GM23338 (cell line): ENCODE measurements at regions not wholly inside any gene's neighbourhood (a gene's known extent, or its start where the extent isn't known, plus 50 kb on each side); places are given as distances from the start of the nearest gene placed in this dataset.

ENCODE experiments used
- ATAC-seq: fragments of 200-7000 bp; cut with Tn5 transposase; 3 replicates; pipeline ENCODE4 v1.9.1; 2020
- DNase-seq: peaks from one replicate; pipeline ENCODE4 v3.0.0-alpha.2; 2015; ENCODE audit warnings: low spot score
- H2AFZ ChIP-seq: fragments of 200-600 bp; sonication (generic); 2 replicates; pipeline ENCODE4 v1.8.0; 2016; ENCODE audit warnings: antibody characterized with exemption, mild to moderate bottlenecking, moderate library complexity
- H3F3A ChIP-seq: fragments of 200-600 bp; sonication (generic); replicated peaks from 2 replicates; pipeline ENCODE4 v1.8.0; 2017; ENCODE audit warnings: antibody characterized with exemption, mixed run types, low read depth
- H3K27ac ChIP-seq: fragments of 200-600 bp; sonication (generic); 2 replicates; pipeline ENCODE4 v1.6.1; 2016; ENCODE audit warnings: low read depth
- H3K27me3 ChIP-seq: fragments of 200-600 bp; sonication (generic); 2 replicates; pipeline ENCODE4 v1.8.0; 2016; ENCODE audit warnings: mild to moderate bottlenecking, mixed run types, moderate library complexity; ENCODE audit not compliant: insufficient read depth
- H3K36me3 ChIP-seq: fragments of 200-600 bp; sonication (generic); 2 replicates; pipeline ENCODE4 v1.8.0; 2016; ENCODE audit warnings: mild to moderate bottlenecking; ENCODE audit not compliant: insufficient read depth
- H3K4me1 ChIP-seq: fragments of 200-600 bp; sonication (generic); 2 replicates; pipeline ENCODE4 v1.8.0; 2016; ENCODE audit warnings: mild to moderate bottlenecking, moderate library complexity; ENCODE audit not compliant: insufficient read depth
- H3K4me2 ChIP-seq: fragments of 200-600 bp; sonication (generic); 2 replicates; pipeline ENCODE4 v1.7.1; 2017; ENCODE audit warnings: mixed run types
- H3K4me3 ChIP-seq: fragments of 200-600 bp; sonication (generic); 2 replicates; pipeline ENCODE4 v1.6.1; 2016; ENCODE audit warnings: mixed run types
- H3K79me2 ChIP-seq: fragments of 200-600 bp; sonication (generic); replicated peaks from 2 replicates; pipeline ENCODE4 v1.8.0; 2017; ENCODE audit warnings: mild to moderate bottlenecking; ENCODE audit not compliant: insufficient read depth
- H3K9me2 ChIP-seq: fragments of 200-600 bp; sonication (generic); 2 replicates; pipeline ENCODE4 v1.8.0; 2017; ENCODE audit not compliant: insufficient read depth
- H4K20me1 ChIP-seq: fragments of 200-600 bp; sonication (generic); replicated peaks from 2 replicates; pipeline ENCODE4 v1.8.0; 2017; ENCODE audit warnings: mild to moderate bottlenecking; ENCODE audit not compliant: insufficient read depth
- H3K27ac Mint-ChIP-seq: 2 replicates; pipeline ENCODE4 v1.8.0; 2020; ENCODE audit warnings: inconsistent platforms, mild to moderate bottlenecking, moderate library complexity, mixed read lengths
- H3K27me3 Mint-ChIP-seq: 3 replicates; pipeline ENCODE4 v1.8.0; 2022; ENCODE audit warnings: low read depth, mild to moderate bottlenecking, moderate library complexity, mixed read lengths, inconsistent platforms; ENCODE audit not compliant: insufficient read depth, poor library complexity
- H3K36me3 Mint-ChIP-seq: 3 replicates; pipeline ENCODE4 v1.8.0; 2021; ENCODE audit warnings: low read depth, mild to moderate bottlenecking, inconsistent platforms, moderate library complexity, mixed read lengths
- H3K4me1 Mint-ChIP-seq: 3 replicates; pipeline ENCODE4 v1.8.0; 2020; ENCODE audit warnings: mild to moderate bottlenecking, inconsistent platforms, mixed read lengths
- H3K4me3 Mint-ChIP-seq: 3 replicates; pipeline ENCODE4 v1.8.0; 2021; ENCODE audit warnings: moderate library complexity, mild to moderate bottlenecking, inconsistent platforms, mixed read lengths
- H3K9me3 Mint-ChIP-seq: 3 replicates; pipeline ENCODE4 v1.8.0; 2020; ENCODE audit warnings: moderate library complexity, mild to moderate bottlenecking, inconsistent platforms, mixed read lengths
- CREB1 ChIP-seq: fragments of 250-450 bp; sonication (Bioruptor Pico); IDR thresholded peaks from 2 replicates; pipeline ENCODE4 v1.5.0; 2020; ENCODE audit warnings: low read depth, mild to moderate bottlenecking, moderate library complexity
- ETS1 ChIP-seq: IDR thresholded peaks from 2 replicates; pipeline ENCODE4 v1.6.1; 2016; ENCODE audit warnings: antibody characterized with exemption
- EZH2 ChIP-seq: fragments of 200-600 bp; sonication (generic); IDR thresholded peaks from one replicate; pipeline ENCODE4 v1.8.0; 2017; ENCODE audit warnings: antibody characterized with exemption, mild to moderate bottlenecking, low read depth; ENCODE audit not compliant: unreplicated experiment
- EZH2phosphoT487 ChIP-seq: fragments of 200-600 bp; sonication (generic); IDR thresholded peaks from one replicate; pipeline ENCODE4 v1.8.1; 2018; ENCODE audit warnings: antibody characterized with exemption; ENCODE audit not compliant: unreplicated experiment
- JUNB ChIP-seq: IDR thresholded peaks from one replicate; pipeline ENCODE4 v1.6.1; 2016; ENCODE audit warnings: antibody characterized with exemption; ENCODE audit not compliant: unreplicated experiment
- NANOG ChIP-seq: IDR thresholded peaks from 2 replicates; pipeline ENCODE4 v1.6.1; 2016; ENCODE audit warnings: antibody characterized with exemption, borderline replicate concordance
- POLR2AphosphoS5 ChIP-seq: IDR thresholded peaks from 2 replicates; pipeline ENCODE4 v1.6.1; 2016; ENCODE audit warnings: antibody characterized with exemption, low read depth
- REST ChIP-seq: IDR thresholded peaks from one replicate; pipeline ENCODE4 v1.6.1; 2018; ENCODE audit warnings: antibody characterized with exemption; ENCODE audit not compliant: unreplicated experiment
- STAT1 ChIP-seq: IDR thresholded peaks from one replicate; pipeline ENCODE4 v1.6.1; 2016; ENCODE audit warnings: antibody characterized with exemption; ENCODE audit not compliant: unreplicated experiment
- ZNF114 ChIP-seq: fragments of 250-450 bp; sonication (Bioruptor Pico); IDR thresholded peaks from 2 replicates; pipeline ENCODE4 v1.5.0; 2020; ENCODE audit warnings: mild to moderate bottlenecking, moderate library complexity
- ZNF331 ChIP-seq: fragments of 250-450 bp; sonication (Bioruptor Pico); IDR thresholded peaks from 2 replicates; pipeline ENCODE4 v1.5.0; 2020; ENCODE audit warnings: low read depth, mild to moderate bottlenecking, moderate library complexity
- TF ChIP-seq, protein P1 (sequence below), 2 experiments: fragments of 200-600 bp in 1 of 2; sonication (generic) in 1 of 2; conservative IDR thresholded peaks; 2 replicates each; pipeline versions ENCODE4 v1.5.1 to v1.6.1; 2016 to 2017; ENCODE audit warnings: antibody characterized with exemption in 2 of 2, low read depth in 2 of 2, mild to moderate bottlenecking in 2 of 2, moderate library complexity in 1 of 2

- no peaks in the 10 kb centered on the region for H4K20me1 ChIP-seq
- no peak overlapping the region for H2AFZ ChIP-seq
- H3K4me1 ChIP-seq: no peaks in the 10 kb centered on the region
- H3K79me2 ChIP-seq: no peaks in the 10 kb centered on the region
- H3K27ac Mint-ChIP-seq: no peak overlapping the region
- H3F3A ChIP-seq: no peaks in the 10 kb centered on the region
- H3K9me2 ChIP-seq: no peaks in the 10 kb centered on the region; the same call in 1 of the 2 replicates
- H3K27ac ChIP-seq: no peak overlapping the region
- no peak overlapping the region for H3K4me3 ChIP-seq
- no peaks in the 10 kb centered on the region for H3K4me1 Mint-ChIP-seq
- TF ChIP-seq CREB1 (no peak), STAT1 (no peak), NANOG (no peak), POLR2AphosphoS5 (no peak), ZNF114 (CRISPR knock-in tag) (no peak), ZNF331 (CRISPR knock-in tag) (no peak), REST (no peak)
- TF ChIP-seq, protein P1, sequence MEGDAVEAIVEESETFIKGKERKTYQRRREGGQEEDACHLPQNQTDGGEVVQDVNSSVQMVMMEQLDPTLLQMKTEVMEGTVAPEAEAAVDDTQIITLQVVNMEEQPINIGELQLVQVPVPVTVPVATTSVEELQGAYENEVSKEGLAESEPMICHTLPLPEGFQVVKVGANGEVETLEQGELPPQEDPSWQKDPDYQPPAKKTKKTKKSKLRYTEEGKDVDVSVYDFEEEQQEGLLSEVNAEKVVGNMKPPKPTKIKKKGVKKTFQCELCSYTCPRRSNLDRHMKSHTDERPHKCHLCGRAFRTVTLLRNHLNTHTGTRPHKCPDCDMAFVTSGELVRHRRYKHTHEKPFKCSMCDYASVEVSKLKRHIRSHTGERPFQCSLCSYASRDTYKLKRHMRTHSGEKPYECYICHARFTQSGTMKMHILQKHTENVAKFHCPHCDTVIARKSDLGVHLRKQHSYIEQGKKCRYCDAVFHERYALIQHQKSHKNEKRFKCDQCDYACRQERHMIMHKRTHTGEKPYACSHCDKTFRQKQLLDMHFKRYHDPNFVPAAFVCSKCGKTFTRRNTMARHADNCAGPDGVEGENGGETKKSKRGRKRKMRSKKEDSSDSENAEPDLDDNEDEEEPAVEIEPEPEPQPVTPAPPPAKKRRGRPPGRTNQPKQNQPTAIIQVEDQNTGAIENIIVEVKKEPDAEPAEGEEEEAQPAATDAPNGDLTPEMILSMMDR (conservative IDR thresholded peaks at IDR 0.05; ENCODE audit: low read depth in 2 of 2): no peak
- no peaks in the 10 kb centered on the region for H3K36me3 ChIP-seq
- H3K9me3 Mint-ChIP-seq: no peaks in the 10 kb centered on the region; the same call in 2 of the 3 replicates
- DNase-seq (no peak), ATAC-seq (no peak)
- H3K4me3 Mint-ChIP-seq: no peak overlapping the region
- no peak overlapping the region for H3K4me2 ChIP-seq
- no peaks in the 10 kb centered on the region for H3K36me3 Mint-ChIP-seq
- H3K27me3 ChIP-seq: no peaks in the 10 kb centered on the region
- H3K27me3 Mint-ChIP-seq: peaks cover 2% of the 10 kb centered on the region
Observed at GRCh38 chr4:90012918-90013317, 114.3 kb upstream of the CCSER1 start.

DNA sequence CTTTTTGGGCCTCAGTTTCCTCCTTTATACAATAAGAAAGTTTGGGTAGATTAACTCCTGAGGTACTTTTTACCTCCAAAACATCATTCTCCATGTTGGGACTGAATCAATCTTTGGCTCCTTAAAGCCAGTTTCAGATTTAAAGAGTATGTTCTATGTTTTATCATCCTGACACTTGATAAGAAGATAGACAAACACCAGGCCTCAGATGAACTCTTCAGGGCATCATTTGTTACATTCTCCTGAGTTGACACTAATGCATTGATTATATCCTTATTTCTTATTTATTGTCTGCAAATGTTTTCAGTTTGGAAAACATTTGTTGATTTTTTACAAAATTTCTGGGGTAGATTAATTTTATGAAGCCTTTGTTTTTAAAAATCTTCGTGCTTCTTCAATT is 102.7 kb upstream of the CCSER1 start:
- Histone ChIP-seq H3K27me3 (no peaks in the 10 kb centered on the region), H3K27ac (no peak overlapping the region), H3K4me3 (no peak overlapping the region), H3K79me2 (no peaks in the 10 kb centered on the region), H3F3A (no peaks in the 10 kb centered on the region), H4K20me1 (no peaks in the 10 kb centered on the region), H3K9me2 (no peaks in the 10 kb centered on the region), H3K36me3 (no peaks in the 10 kb centered on the region), H3K4me2 (no peak overlapping the region), H2AFZ (no peak overlapping the region), H3K4me1 (peaks cover 6% of the 10 kb centered on the region)
- Mint-ChIP-seq H3K4me1 (peaks cover 19% of the 10 kb centered on the region), H3K9me3 (no peaks in the 10 kb centered on the region), H3K27me3 (no peaks in the 10 kb centered on the region), H3K27ac (no peak overlapping the region), H3K4me3 (no peak overlapping the region), H3K36me3 (no peaks in the 10 kb centered on the region)
- ATAC-seq (no peak), DNase-seq (no peak)
- TF ChIP-seq NANOG: no peak
- no peak for TF ChIP-seq ZNF114 (CRISPR knock-in tag)
- TF ChIP-seq JUNB: no peak
- TF ChIP-seq ZNF331 (CRISPR knock-in tag): no peak
- TF ChIP-seq, protein P1 (conservative IDR thresholded peaks at IDR 0.05; ENCODE audit: low read depth in 2 of 2): no peak
- TF ChIP-seq ETS1: no peak
- TF ChIP-seq EZH2: no peak
- TF ChIP-seq EZH2phosphoT487: no peak
- TF ChIP-seq REST: no peak
- no peak for TF ChIP-seq CREB1
- no peak for TF ChIP-seq STAT1
- no peak for TF ChIP-seq POLR2AphosphoS5
